NCI-H1048 (cell line): ENCODE measurements at regions not wholly inside any gene's neighbourhood (a gene's known extent, or its start where the extent isn't known, plus 50 kb on each side); places are given as distances from the start of the nearest gene placed in this dataset.

Experiments
- DNase-seq: peaks from one replicate; lab custom pipeline; 2025; lab: John Stamatoyannopoulos, UW

DNA sequence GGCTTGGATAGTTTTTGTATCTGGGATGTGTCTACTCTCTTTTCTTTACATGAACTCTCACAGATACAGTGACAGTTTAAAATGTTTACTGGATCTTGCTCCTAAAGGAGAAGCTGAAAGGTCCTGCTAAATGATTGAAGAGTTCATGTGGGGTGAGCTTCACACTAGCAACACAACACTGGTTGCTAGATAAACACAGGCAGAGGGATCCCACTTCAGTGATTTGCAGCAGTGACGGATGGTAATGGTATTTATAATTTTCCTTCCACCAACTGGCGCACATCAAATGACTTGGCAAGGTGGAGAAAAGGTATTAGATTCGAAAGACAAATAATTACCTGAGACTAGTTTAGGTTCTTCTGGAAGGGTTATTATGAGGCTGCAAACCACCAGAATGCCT, 270.2 kb downstream of the TBX15 start:
- DNase-seq: no peak

DNA sequence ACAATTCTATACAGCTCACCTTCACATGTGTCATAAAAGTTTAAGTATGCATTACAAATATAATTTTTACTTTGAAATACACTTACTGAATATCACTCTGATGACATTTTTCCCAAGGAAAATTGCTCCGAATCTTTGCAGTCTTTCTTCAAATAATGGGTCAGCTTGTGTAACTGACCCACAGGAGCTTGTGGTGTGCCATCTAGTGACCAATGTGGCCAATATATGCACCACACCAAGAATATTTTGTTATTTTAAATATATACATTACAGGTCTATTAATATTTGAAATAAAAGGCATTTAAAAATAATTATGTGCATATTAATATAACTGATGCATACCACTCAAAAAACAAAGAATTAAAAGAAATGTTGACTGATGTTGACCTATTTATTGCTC, 271.4 kb downstream of the TBX15 start:
- DNase-seq: no peak

- no peak for DNase-seq
These were observed 276.8 kb downstream of the TBX15 start for GRCh38 chr1:118711356-118711755.

GRCh38 chr1:118698911-118699310, 289.2 kb downstream of the TBX15 start:
- no peak for DNase-seq

- no peak for DNase-seq
These were observed 296.0 kb downstream of the TBX15 start for GRCh38 chr1:118692143-118692542.

DNA sequence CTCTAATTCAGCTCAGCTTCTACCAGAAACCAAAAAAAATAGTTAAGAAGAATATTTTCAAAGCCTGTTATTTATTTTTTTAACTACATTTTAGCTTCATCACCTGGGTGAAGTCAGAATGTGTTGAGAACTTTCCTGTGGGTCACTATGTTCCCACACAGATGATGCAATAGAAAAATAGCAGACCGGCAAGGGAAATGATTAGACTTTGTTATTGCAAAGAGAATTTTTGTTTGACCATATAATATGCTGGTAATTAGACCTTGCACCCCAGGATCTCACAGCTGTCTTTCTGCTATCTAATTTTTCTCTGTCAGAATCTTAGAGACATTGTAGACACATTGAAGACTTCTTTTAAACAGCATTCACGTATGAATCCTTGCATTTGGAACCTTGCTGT, 299.3 kb downstream of the TBX15 start:
- no peak for DNase-seq

- no peak for DNase-seq
These were observed 326.3 kb downstream of the TBX15 start for GRCh38 chr1:118661769-118662320.

DNA sequence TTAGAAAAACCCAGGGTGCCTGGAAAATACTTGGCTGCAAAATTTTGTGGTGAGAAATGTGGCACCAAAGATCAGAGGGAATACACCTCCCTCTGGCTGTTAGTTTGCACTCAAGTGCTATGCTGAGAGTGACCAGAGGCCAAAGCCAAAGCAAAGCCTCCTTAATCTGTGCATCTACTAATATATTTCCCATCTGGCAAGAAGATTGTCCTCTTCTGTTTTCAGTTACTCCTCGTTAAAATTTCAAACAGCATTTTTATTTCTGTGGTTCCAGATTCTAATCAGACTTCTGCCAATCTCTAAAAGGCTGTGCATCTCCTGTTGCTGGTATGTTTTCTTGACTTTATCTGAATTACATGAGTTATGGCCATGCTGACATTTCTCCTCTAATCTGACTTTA, 327.4 kb downstream of the TBX15 start:
- no peak for DNase-seq

DNA sequence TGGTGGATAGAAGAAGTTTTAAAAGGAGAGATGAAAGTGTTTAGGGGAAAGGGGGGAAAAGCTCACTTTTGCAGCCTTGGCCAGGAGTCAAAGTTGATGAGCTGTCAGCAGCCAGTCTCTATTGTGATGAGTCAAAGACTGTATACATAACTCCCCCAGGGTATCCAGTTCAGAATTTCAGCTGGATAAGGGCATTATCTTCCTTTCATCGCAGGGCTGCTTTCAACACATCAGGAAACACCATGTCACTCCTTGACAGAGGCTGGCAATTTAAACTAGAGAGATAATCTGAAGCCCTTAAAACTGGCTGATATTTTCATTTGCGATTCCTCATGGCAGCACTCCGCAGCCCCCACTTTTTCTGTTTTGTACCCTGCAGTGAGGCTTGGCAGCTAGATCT, 328.5 kb downstream of the TBX15 start:
- DNase-seq: no peak

DNA sequence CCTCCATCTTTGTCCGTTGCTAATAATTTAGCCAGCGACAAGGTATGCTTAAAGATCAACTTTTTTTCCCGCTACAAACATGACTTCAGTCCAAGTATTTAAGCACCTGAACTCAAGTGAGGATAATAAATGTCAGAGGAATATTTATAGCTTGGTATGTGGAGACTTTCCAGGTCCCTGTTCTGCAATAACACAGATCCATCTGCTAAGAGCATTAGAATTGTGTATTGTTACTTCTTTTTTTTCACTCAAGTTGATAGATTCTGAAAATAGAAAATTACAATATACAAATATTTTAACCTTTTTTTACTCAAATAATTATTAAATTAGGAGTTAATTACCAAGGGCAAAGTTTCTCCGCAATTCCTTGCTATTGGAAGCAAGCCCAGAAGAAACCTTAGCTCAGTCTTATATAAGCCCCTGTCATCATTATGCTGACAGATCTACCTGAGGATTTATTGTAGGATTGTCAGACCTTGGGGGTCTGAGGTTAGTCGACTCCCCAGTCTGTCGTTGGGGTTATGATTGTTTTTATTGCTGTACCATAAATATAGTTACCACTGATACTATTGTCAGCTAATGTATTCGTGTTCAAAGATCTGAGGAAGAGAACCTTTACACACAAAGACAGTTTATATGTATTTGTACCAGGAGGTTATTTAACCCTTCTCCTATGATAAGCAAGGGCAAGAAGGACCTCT, 337.9 kb downstream of the TBX15 start:
- no peak for DNase-seq

- no peak for DNase-seq
These were observed 338.6 kb downstream of the TBX15 start for GRCh38 chr1:118649369-118650106.

GRCh38 chr1:118636004-118636403, 352.1 kb downstream of the TBX15 start:
- no peak for DNase-seq

DNA sequence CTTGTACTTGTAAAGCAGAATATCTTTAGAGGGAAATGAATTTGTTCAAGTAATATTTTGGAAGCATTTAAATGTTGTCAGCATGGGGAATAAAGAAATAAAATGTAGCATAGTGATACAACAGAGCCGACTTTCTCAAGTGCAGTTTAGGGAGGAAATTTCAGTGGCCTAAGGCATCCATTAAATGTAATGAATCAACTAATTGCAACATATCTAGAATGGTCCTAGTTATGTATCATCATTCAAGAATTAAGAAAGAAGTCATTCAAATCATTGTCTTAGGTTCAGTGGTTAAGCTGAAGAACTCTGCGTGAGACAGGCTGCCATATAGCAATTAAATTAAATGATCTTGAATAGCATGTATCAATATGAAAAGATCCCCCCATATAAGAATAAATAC, 360.7 kb downstream of the TBX15 start:
- no peak for DNase-seq

DNA sequence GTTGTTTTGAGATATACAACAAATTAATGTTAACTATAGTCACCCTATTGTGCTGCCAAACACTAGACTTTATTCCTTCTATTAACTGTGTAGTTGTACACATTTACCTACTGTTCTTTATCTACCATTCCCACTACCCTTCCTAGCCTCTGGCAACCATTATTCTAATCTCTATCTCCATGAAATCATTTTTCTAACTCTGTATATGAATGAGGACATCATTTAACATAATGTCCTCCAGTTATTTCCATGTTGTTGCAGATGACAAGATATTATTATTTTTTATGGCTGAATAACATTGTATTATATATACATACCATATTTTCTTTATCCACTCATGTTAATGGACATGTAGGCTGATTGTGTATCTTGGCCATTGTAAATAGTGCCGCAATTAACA, 366.3 kb downstream of the TBX15 start:
- no peak for DNase-seq

DNA sequence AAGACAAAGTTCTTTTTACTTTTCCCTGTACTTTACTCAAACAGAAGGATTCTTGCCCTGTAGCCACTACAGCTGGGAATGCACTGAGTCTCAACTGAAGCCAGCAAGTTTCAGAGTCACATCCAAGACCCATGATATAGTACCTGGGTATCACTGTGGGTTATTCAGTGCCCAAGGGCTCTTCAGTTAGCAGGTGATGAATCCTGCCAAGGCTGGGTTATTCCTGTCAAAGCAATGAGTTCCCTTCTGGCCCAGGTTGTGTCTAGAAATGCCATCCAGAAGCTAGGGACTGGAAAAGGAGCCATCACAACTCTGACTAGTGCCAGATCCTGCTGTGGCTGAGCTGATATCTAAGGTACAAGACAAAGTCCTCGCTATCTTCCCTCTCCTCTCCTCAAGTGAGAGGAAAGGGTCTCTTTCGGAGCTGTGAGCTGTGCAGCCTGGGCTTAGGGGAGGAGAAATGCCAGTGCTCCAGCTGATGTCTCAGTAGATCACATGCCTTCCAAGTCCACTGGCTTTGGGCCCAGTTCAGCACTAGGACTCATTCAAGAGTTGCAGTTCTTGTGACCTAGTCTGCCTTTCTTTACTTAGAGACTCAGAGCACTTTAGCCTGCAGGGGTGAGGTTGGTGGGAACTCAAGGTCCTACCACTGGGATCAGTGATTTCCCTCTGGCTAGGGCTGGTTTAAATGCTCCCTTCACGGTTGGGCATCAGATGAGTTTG, 369.4 kb downstream of the TBX15 start:
- DNase-seq: no peak

- DNase-seq: no peak
These were observed 370.2 kb downstream of the TBX15 start for GRCh38 chr1:118617916-118618315.

- DNase-seq: no peak
These were observed 373.1 kb downstream of the TBX15 start for GRCh38 chr1:118615066-118615465.

- no peak for DNase-seq
These were observed 398.8 kb downstream of the TBX15 start for GRCh38 chr1:118589238-118589846.

- no peak for DNase-seq
These were observed 399.6 kb downstream of the TBX15 start for GRCh38 chr1:118588566-118588965.

DNA sequence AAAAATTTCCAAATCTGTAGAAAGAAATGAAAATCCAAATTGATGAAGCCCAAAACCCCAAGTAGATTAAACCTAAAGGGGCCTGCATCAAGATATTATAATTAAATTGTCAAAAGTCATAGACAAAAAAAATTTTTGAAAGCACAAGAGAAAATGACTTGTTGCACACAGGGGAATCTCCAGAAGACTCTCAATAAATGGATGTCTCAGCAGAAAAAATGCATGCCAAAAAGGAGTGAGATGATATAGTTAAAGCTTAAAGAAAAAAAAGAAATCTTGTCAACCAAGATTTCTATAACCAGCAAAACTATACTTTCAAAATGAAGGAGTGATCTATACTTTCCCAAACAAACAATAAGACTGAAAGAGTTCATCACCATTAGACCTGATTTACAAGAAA, 393.2 kb upstream of the SPAG17 start:
- DNase-seq: no peak

- no peak for DNase-seq
These were observed 390.0 kb upstream of the SPAG17 start for GRCh38 chr1:118575060-118575459.

GRCh38 chr1:118564961-118565703, 380.1 kb upstream of the SPAG17 start:
- no peak for DNase-seq
